ENCODE measurements at regions not wholly inside any gene's neighbourhood (a gene's known extent, or its start where the extent isn't known, plus 50 kb on each side); places are given as distances from the start of the nearest gene placed in this dataset.

GRCh38 chr18:53664575-53664974 lies 559.9 kb downstream of the MBD2 start:
- no peak overlapping the region for H3K4me3 ChIP-seq (ENCODE audit: low read depth, low read length)
- TF ChIP-seq CTCF (IDR thresholded peaks at IDR 0.05; ENCODE audit: borderline replicate concordance, insufficient read depth, low read depth, low read length): no peak

- H3K4me3 ChIP-seq (ENCODE audit: low read depth, low read length): no peak overlapping the region
- no peak for TF ChIP-seq CTCF (IDR thresholded peaks at IDR 0.05; ENCODE audit: borderline replicate concordance, insufficient read depth, low read depth, low read length)
These were observed 564.2 kb downstream of the MBD2 start for GRCh38 chr18:53660306-53660705.

- no peak for TF ChIP-seq CTCF (IDR thresholded peaks at IDR 0.05; ENCODE audit: borderline replicate concordance, insufficient read depth, low read depth, low read length)
- no peak overlapping the region for H3K4me3 ChIP-seq (ENCODE audit: low read depth, low read length)
These were observed 567.2 kb downstream of the MBD2 start for GRCh38 chr18:53657257-53657656.

GRCh38 chr18:53649621-53650020 lies 574.8 kb downstream of the MBD2 start:
- TF ChIP-seq CTCF (IDR thresholded peaks at IDR 0.05; ENCODE audit: borderline replicate concordance, insufficient read depth, low read depth, low read length): no peak
- H3K4me3 ChIP-seq (ENCODE audit: low read depth, low read length): no peak overlapping the region

GRCh38 chr18:53644799-53645471 lies 579.5 kb downstream of the MBD2 start:
- TF ChIP-seq CTCF (IDR thresholded peaks at IDR 0.05; ENCODE audit: borderline replicate concordance, insufficient read depth, low read depth, low read length): no peak

GRCh38 chr18:53639687-53640086 lies 584.8 kb downstream of the MBD2 start:
- no peak for TF ChIP-seq CTCF (IDR thresholded peaks at IDR 0.05; ENCODE audit: borderline replicate concordance, insufficient read depth, low read depth, low read length)
- no peak overlapping the region for H3K4me3 ChIP-seq (ENCODE audit: low read depth, low read length)

More at GRCh38 chr18:53644799-53645471, 579.5 kb downstream of the MBD2 start:
- no peak overlapping the region for H3K4me3 ChIP-seq (ENCODE audit: low read depth, low read length)

- TF ChIP-seq CTCF (IDR thresholded peaks at IDR 0.05; ENCODE audit: borderline replicate concordance, insufficient read depth, low read depth, low read length): no peak
- H3K4me3 ChIP-seq (ENCODE audit: low read depth, low read length): no peak overlapping the region
These were observed 595.1 kb downstream of the MBD2 start for GRCh38 chr18:53629337-53629736.
